ENCODE measurements at regions not wholly inside any gene's neighbourhood (a gene's known extent, or its start where the extent isn't known, plus 50 kb on each side); places are given as distances from the start of the nearest gene placed in this dataset.
A peak's percentile ranks its signal among the peaks of the same experiment; 100 is the strongest.
"Not testable (repeated sequence)": the region's sequence is repeated elsewhere in the genome, so short reads cannot be mapped to it uniquely, and the experiment has no call there.

GRCh38 chr16:21534561-21534960 is 64.8 kb upstream of the METTL9 start:
- DNase-seq (ENCODE audit: low read depth in 2 of 2), result not testable (repeated sequence)

DNA sequence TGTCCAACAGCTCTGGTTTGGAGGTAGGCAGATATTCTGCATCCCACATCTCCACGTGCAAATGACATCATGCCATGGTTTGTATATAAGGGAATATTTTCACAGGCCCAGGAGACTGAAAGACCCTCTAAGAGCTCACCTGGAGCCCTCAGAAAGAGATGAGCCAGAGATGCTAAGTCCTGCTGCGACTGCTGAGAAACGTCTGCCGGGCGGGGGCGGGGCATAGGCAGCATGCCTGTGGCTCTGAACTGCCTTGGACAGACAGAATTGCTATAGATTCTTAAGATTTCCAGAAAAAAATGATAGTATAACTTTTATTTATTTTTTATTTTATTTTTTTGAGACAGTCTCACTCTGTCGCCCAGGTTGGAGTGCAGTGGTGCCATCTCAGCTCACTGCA is 64.2 kb upstream of the METTL9 start:
- DNase-seq (ENCODE audit: low read depth in 2 of 2), result not testable (repeated sequence)

DNA sequence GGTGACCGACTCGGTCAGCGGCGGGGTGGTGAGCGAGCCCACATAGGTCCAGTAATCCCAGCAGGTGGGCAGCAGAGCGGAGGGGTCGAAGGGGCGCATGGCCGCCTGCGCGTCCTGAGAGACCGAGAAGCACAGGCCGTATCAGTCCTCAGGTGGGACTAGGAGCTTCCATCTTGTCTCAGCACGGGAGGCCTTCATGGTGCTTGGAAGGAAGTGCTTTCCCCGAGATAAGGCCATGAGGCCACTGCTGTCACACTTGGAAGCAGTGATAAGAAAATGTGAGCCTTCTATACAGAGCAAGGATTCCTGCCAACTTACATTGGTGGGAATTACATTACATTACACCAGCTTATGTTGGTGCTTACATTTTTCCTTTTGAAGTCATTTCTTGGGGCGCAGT is 62.6 kb upstream of the METTL9 start:
- DNase-seq (ENCODE audit: low read depth in 2 of 2), result not testable (repeated sequence)

DNA sequence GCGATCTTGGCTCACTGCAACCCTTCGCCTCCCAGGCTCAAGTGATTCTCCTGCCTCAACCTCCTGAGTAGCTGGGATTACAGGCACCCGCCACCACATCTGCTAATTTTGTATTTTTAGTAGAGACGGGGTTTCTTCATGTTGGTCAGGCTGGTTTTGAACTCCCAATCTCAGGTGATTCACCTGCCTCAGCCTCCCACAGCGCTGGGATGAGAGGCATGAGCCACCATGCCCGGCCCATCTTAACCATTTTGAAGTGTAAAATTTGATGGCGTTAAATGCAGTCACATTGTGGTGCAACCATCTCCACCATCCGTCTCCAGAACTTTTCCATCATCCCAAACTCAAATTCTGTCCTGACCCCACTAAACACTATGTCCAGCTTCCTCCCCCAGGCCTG is 61.8 kb upstream of the METTL9 start:
- not testable (repeated sequence) for DNase-seq (ENCODE audit: low read depth in 2 of 2)

GRCh38 chr16:21539107-21539618 is 60.2 kb upstream of the METTL9 start:
- DNase-seq (ENCODE audit: low read depth in 2 of 2), result not testable (repeated sequence)

- DNase-seq (ENCODE audit: low read depth in 2 of 2), result peak; percentile 34 to 46
Observed at GRCh38 chr16:21540770-21541433, 58.5 kb upstream of the METTL9 start.

- DNase-seq (ENCODE audit: low read depth in 2 of 2), result not testable (repeated sequence)
Observed at GRCh38 chr16:21541611-21542051, 57.7 kb upstream of the METTL9 start.

- DNase-seq (ENCODE audit: low read depth in 2 of 2), result not testable (repeated sequence)
Observed at GRCh38 chr16:21542075-21542474, 57.3 kb upstream of the METTL9 start.

DNA sequence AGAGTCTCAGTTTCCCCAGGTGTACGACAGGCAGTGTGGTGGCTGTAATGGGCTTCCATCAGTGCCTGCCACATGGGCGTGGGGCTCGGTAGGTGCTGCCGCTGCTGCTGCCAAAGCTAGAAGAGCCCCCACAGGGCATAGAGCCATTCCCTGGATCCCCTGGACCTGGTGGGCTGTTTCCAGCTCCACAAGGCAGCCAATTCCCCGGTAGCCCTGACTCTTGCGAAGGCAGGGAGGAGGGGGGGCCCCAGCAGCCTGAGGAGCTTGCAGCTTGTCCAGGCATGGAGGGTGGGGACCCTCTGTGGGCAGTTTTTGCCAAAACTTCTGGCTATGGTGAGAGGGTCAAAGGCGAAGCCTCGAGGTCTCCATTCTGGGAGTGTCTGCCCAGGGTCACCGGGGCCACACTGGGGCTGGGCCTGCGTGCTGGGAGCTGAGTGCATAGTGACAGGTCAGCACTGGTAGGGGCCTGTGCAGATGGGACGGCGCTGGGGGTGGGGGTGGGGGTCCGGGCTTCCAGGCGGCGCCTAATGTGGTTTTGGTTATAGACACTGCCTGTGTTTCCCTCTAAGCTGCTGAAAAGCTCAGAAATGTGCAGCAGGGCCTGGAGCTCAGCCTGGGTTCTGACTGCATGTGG is 56.8 kb upstream of the METTL9 start:
- DNase-seq (ENCODE audit: low read depth in 2 of 2), result not testable (repeated sequence)

- not testable (repeated sequence) for DNase-seq (ENCODE audit: low read depth in 2 of 2)
Observed at GRCh38 chr16:21543151-21543836, 56.1 kb upstream of the METTL9 start.

DNA sequence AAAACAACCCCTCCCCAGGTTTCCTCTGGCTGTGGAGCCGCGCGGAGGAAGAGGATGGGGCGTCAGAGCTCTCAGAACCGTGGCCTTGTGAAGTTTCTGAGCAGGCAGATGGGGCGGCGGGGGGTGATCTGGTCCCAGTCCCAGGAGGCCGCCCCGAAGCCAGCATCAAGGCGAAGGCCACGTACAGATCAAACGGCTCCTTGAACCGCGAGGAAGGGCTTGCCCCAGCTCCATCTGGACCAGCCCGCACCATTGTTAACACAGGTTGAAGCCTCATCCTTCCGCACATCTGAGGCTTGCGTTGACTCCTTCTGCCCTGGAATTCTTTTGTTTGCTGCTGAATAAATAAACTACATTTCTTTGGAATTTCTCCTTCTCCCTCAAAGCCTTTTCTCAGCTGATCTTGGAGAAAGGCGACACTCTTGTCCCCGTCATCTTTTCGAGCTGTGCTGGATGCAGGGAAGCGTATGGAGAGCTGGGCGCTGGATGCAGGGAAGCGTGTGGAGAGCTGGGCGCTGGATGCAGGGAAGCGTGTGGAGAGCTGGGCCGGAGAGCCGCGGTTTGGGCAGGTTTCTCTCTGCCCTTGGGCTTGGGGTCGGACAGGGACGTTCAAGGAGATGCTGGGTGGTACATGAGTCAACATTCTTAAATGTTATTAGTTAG is 53.6 kb upstream of the METTL9 start:
- DNase-seq (ENCODE audit: low read depth in 2 of 2), result not testable (repeated sequence)

- not testable (repeated sequence) for DNase-seq (ENCODE audit: low read depth in 2 of 2)
Observed at GRCh38 chr16:21549396-21549795, 50.0 kb upstream of the METTL9 start.
